ENCODE measurements at regions not wholly inside any gene's neighbourhood (a gene's known extent, or its start where the extent isn't known, plus 50 kb on each side); places are given as distances from the start of the nearest gene placed in this dataset.
"Not testable (repeated sequence)": the region's sequence is repeated elsewhere in the genome, so short reads cannot be mapped to it uniquely, and the experiment has no call there.

DNA sequence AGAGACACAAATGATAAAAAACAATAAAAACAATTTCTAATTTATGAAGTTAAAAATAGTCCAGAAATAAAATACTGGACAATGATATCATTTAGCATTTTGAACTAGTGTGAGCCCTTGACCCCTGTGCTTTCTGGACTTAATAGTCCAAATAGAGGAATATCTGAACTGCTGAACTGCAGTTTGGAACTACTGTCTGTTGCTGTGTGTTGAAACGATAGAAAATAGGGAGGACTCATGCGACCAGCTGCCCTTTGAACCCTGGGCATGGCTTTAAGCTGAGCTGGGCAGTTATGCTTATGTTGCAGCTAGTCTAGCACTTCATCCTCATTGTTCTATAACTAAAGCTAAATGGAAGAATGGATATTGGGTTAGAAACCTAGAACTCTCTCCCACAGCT lies 99.5 kb downstream of the FMR1NB start:
- in situ Hi-C loops (cut with MboI; ENCODE audit: low pct_unique_long_range_greater_than_20kb, low sequenced_read_pairs) = no loop called here
- DNase-seq = no peak

DNA sequence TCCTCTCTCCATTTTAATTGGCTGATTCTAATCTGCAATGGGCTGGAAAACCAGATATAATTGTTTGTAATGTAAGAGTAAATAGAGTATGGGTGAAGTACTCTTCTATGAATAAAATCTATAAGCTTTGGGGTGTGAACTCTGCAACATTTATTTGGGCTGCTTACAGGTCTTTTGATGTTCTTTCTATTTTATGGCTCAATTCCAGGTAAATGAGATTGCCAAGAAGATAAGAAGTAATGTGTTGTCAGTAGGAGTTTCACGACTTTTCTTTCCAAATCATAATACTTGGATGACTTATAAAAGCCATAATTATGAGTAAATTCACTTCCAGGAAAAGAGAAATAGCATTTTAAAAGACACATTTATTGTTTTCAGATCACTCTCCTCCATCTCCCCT lies 103.5 kb downstream of the FMR1NB start:
- in situ Hi-C loops (cut with MboI; ENCODE audit: low pct_unique_long_range_greater_than_20kb, low sequenced_read_pairs) = no loop called here
- no peak for DNase-seq

DNA sequence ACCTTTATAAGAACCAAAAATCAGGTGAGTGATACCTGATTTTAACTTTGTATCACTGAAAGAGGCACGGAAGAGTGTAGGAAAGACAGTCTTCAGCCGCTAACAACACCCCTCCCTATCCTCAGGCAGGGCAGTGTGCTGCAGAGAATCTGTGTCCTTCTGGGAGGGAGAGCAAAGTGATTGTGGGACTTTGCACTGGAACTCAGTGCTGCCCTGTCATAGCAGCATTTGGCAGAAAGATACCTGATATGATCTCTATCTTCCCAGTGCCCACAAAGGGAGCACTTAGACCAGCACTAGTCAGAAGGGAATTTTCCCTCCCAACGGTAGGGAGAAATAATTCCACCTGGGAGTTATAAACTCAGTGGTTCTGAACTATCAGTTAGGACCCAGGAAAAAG lies 139.0 kb downstream of the FMR1NB start:
- no peak for DNase-seq
- in situ Hi-C loops (cut with MboI; ENCODE audit: low pct_unique_long_range_greater_than_20kb, low sequenced_read_pairs) = no loop called here

DNA sequence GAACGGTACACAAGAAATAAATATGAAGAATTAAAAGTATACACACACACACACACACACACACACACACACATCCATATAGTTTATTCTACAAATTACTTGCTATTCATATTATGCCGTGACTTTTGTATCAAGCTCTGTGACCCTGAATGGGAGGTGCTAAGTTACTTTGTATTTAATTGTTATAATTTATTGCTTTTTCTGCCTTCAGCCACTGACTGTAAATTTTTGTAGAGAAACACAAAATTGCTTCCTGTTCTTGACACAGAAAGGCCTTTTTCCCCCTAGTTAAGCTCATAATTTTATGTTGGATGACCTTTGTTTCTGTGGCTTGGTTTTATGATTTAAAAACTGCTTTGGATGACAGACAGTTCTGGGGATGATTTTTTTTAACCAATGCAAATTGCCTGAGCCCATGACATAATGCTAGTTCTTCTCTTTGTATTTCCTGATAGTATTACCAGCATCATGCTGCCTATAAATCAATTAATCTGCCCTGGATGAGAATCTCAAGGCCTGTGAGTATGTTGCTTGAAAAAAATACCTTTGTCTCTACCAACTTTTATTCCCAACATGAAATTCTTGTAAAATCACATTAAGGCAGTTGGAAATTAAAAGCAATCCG lies 140.0 kb downstream of the FMR1NB start:
- no peak for DNase-seq
- in situ Hi-C loops (cut with MboI; ENCODE audit: low pct_unique_long_range_greater_than_20kb, low sequenced_read_pairs) = no loop called here

DNA sequence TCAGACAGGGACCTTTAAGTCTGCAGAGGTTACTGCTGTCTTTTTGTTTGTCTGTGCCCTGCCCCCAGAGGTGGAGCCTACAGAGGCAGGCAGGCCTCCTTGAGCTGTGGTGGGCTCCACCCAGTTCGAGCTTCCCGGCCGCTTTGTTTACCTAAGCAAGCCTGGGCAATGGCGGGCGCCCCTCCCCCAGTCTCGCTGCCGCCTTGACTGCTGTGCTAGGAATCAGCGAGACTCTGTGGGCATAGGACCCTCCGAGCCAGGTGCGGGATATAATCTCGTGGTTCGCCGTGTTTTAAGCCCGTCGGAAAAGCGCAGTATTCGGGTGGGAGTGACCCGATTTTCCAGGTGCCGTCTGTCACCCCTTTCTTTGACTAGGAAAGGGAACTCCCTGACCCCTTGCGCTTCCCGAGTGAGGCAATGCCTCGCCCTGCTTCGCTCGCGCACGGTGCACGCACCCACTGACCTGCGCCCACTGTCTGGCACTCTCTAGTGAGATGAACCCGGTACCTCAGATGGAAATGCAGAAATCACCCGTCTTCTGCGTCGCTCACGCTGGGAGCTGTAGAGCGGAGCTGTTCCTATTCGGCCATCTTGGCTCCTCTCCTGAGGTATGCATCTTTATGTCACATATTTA lies 147.9 kb downstream of the FMR1NB start:
- DNase-seq; in situ Hi-C loops (cut with MboI; ENCODE audit: low pct_unique_long_range_greater_than_20kb, low sequenced_read_pairs): not testable (repeated sequence)

DNA sequence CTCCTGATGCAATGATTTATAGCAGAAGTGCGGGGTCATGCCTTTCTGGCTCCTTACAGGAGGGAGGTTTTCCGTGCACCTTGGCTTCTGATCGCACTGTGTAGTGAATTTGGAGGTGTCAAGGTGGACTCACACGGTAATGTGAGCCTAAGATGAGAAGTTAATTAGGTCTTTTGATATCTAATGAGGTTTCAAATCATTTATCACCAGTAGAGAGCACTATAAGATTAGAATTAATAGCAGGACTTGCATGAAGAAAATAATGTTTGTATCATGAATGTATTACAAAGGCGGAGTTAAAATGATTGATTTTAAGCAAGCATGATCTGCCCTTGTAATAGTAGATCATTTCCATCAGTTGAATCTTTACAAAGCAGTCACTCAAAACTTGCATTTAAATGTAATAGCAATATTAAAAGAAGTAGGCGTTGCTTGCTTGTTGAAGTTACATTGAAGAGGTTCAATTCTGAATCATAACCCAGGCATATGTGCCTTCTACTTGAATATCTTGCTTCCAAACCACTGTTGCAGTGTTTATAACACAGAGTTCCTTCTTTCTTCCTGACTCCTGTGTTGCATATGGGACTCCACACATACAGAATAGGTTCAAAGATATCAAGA lies 152.1 kb downstream of the FMR1NB start:
- peak; percentile 21 for DNase-seq
- in situ Hi-C loops (cut with MboI; ENCODE audit: low pct_unique_long_range_greater_than_20kb, low sequenced_read_pairs) = no loop called here

DNA sequence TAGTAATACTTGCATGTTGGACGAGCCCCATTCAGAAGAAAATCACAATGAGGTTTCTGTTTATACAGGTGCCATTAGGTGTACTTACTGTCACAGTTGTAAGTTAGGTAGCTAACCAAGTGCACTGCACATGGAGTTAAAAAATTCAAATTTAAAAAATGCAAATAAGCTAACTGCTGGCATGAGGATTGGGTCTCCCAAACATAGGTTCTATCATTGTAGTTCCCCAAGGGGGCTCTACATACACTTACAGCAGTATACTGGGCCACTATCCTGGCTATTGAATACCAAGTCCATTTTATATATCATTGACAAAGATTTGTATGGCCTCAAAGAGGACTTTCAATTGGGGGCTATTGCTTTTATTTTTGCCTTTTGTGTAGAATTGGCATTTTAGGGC lies 153.4 kb downstream of the FMR1NB start:
- no peak for DNase-seq
- in situ Hi-C loops (cut with MboI; ENCODE audit: low pct_unique_long_range_greater_than_20kb, low sequenced_read_pairs) = no loop called here

DNA sequence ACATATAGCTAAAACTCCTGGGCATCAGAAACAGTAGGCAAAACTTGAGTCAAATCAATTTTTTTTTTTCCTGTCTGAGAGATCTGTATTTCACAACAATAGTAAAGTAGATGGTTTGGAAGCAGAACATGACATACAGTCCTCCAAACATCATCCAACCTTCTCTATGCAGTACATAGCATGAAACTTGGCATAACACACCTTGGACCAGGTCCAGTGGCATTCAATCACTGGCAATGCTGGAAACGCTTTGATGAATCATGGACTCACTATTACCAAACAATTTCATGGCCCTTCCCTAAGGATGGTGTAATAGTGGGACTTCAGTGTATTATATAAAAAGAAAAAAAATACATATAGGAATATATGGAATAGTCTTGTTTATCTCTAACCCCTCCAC lies 154.6 kb downstream of the FMR1NB start:
- no peak for DNase-seq
- in situ Hi-C loops (cut with MboI; ENCODE audit: low pct_unique_long_range_greater_than_20kb, low sequenced_read_pairs) = no loop called here

DNA sequence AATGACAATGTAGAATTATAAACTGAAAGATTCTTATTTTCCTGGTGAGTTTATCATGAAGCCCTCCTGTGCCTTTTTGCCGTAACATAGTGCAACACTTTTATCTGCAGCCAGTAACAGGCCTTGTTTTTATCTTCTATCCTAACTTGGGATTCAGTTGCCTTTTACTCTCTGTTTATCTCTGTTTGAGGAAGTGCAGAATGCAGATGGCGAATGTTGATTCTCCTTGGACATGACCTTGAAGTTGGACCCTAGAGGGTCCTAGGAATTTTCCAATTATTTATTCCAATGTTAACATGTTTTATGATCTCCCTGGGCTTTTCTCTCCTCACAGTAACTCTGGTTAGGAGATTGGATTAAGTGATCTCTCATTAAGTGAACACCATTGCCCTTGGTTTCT lies 165.0 kb downstream of the FMR1NB start:
- in situ Hi-C loops (cut with MboI; ENCODE audit: low pct_unique_long_range_greater_than_20kb, low sequenced_read_pairs) = no loop called here
- no peak for DNase-seq

DNA sequence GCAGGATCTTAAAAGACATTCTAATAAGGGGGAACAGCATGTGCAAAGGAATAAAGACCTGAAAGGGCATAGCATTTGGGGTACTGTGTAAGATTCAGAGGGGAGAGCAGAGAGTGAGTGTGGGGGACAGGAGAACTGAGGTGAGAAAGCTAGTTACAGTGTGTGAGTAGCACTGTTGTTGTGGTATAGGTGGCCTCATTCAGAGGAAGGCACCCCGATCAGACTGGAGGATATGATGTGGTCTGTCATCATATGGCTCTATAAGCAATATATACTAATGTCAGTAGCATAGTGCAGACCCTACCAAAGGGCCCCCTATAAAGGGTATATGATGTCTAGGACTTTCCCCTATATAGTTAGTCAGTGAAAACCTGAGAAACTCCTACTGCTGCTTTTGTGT lies 175.8 kb downstream of the FMR1NB start:
- DNase-seq = no peak
- in situ Hi-C loops (cut with MboI; ENCODE audit: low pct_unique_long_range_greater_than_20kb, low sequenced_read_pairs) = no loop called here

DNA sequence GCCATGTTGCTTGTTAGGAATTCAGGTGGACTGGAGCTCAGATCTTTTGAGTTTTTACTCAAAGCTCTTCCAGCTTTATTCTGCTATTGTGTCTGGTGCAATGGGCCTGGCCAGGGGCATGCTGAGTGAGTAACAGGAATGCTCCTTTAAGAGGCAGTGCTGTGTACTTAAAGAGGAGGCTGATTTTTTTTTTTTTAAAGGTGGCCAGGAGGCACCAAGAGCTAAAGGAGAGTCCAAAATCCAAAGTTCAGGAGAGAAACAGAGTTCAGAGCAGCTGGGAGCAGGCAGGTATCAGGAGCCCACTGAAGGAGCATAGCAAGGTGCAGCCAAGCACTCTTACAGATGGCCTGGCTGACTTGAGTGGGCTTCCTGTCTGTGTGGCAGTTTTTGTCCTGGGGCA lies 178.7 kb downstream of the FMR1NB start:
- DNase-seq = no peak
- in situ Hi-C loops (cut with MboI; ENCODE audit: low pct_unique_long_range_greater_than_20kb, low sequenced_read_pairs) = no loop called here

DNA sequence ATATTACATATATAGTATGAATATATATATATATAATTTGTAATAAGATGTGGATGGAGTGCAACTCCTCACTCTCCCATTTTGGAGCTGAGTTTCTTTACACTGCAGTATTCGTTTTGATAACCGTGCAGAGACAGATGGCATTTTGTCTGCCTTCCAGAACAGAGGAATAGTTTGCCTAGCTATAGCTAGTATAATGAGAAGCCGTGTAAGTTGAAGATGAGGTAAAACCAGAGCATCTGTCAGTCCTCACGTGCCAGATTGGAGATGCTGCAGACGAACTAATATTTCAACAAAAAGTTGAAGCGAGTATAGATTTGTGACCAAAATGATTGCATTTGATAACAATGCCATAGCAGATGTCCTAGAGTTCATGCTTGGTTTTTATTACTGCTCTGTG lies 180.6 kb downstream of the FMR1NB start:
- in situ Hi-C loops (cut with MboI; ENCODE audit: low pct_unique_long_range_greater_than_20kb, low sequenced_read_pairs) = no loop called here
- no peak for DNase-seq

DNA sequence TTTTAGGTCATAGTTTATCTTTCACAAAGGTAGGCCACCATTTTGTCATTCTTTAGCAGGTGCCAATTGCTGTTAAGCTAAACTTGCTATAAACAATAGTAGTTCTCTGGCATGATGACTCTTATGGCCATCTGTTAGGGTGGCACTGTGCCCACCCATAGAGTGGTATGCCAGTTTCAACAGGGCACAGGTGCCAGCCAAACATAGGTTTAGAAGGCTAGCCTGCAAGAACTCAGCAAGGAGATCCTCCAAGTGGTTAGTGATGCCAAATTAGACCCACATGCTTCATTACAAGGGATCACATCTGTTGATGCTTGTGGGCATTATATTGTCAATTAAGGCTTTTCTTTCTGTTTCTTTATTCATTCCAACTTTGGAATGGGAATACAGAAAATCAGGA lies 204.5 kb downstream of the FMR1NB start:
- DNase-seq = no peak

DNA sequence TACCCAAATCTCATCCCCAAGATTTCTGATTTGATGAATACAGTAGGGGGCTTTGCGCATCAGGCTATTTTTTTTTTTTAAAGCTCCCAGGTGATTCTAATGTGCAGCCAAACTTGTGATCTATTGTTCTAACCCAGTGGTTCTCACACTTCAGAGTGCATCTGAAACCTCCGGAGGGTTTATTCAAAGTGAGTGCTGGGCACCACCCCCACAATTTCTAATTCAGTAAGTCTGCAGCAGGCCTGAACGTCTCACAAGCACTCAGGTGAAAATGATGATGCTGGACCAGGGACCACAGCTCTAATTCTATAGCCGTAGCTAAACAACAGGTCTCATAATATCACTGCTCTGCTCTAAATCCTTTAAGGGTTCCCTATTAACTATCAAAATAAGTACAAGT lies 211.4 kb downstream of the FMR1NB start:
- no peak for DNase-seq
- in situ Hi-C loops (cut with MboI; ENCODE audit: low pct_unique_long_range_greater_than_20kb, low sequenced_read_pairs) = no loop called here

More for the DNA sequence above, 204.5 kb downstream of the FMR1NB start:
- in situ Hi-C loops (cut with MboI; ENCODE audit: low pct_unique_long_range_greater_than_20kb, low sequenced_read_pairs) = no loop called here

DNA sequence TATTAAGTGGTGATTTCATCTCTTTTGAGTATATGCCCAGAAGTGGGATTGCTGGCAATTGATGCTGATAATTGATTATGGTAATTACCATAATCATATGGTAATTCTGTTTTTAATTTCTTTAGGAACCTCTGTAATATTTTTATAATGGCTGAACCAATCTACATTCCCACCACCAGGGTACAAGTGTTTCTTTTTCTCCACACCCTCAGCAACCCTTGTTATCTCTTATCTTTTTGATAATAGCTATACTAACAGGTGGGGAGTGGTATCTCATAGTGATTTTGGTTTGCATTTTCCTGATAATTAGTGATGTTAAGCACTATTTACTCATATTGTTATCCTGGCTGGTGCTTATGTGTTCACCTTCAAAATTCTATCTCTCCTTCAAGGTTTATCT lies 212.6 kb downstream of the FMR1NB start:
- no peak for DNase-seq
- in situ Hi-C loops (cut with MboI; ENCODE audit: low pct_unique_long_range_greater_than_20kb, low sequenced_read_pairs) = no loop called here

DNA sequence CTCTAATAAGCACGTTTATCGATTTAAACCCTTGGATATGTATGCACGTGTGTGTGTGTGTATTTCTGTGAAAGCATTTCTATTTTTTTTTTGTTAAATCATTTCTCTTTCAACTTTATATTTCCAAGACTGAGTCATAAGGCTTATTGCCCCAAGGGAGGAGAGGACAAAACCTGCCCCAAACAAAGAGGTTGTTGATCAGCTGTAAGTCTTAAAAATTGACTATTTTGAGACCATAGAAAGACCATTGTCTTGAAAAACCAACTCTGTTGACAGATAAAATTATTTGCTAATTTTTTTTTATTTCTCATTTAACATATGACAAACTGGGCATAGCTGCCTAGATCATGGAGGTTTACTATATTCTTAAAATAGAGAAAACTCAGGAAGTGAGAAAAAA lies 222.4 kb downstream of the FMR1NB start:
- in situ Hi-C loops (cut with MboI; ENCODE audit: low pct_unique_long_range_greater_than_20kb, low sequenced_read_pairs) = no loop called here
- no peak for DNase-seq

DNA sequence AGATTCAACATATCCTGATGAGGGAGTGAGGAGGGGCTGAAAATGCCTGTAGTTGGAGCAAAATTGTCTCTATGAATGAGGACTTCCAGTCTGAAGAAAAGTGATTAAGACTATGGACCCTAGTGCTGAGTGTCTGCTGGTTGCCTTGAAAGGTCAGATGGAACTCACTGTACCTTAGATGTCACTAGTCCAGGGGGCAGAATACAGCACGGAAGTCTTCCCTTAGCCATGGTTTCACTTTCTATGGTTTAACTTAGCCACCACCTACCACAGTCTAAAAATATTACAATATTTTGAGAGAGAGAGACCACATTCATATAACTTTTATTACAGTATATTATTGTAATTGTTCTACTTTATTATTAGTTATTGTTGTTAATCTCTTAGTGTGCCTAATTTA lies 223.1 kb downstream of the FMR1NB start:
- DNase-seq = no peak
- in situ Hi-C loops (cut with MboI; ENCODE audit: low pct_unique_long_range_greater_than_20kb, low sequenced_read_pairs) = no loop called here

DNA sequence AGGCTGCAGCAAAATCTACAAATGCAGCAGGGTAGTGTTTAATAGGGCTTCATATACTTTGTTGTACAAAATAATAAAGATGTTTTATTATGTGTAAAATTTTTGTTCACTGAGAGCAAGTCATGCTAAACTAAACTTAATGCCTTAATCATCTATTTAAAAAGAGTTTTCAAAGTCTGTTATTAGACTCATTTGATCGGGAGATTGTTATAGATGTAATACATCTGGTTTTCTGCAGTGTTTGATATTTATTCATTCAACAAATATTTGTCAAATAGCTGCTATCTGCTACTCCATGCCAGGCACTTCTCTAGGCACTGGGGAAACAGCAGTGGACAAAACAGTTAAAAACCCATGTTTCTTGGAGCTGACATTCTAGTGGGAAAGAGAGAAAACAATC lies 233.6 kb downstream of the FMR1NB start:
- in situ Hi-C loops (cut with MboI; ENCODE audit: low pct_unique_long_range_greater_than_20kb, low sequenced_read_pairs) = no loop called here
- no peak for DNase-seq

DNA sequence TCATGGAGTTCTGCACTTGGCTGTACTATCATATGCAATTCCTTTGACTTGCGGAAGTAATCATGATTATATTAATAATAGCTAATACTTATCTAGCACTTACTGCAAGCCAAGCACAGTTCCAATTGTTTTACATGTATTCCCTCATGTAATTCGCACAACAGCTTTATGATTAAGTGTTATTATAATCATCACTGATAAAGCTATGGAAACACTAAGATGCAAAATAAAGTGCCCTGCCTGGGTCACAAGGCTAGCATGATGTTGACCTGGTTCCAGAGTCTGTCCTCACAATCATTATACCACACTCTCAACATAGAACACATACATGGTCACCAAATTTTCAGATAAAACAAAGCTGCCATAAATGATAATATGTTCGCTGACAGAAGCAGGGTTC lies 234.6 kb downstream of the FMR1NB start:
- DNase-seq = no peak
- in situ Hi-C loops (cut with MboI; ENCODE audit: low pct_unique_long_range_greater_than_20kb, low sequenced_read_pairs) = no loop called here

DNA sequence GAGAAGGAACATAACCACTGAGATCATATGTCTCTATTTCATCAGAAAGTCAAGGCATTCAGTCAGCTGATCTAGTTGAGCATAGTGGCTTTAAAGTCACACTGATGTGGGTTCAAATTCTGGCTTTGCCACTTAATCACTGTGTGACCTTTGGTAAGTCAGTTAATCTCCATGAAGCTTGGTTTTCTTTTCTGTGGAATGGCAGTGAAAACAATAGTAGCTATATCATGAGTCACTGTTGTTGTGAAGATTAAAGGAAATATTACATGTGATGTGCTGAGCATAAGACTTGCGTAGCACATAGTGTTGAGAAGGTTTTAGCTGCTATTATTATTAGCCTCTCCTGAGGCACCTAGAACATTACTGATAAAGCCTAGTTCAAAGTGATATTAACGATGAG lies 242.2 kb downstream of the FMR1NB start:
- in situ Hi-C loops (cut with MboI; ENCODE audit: low pct_unique_long_range_greater_than_20kb, low sequenced_read_pairs) = no loop called here
- DNase-seq = no peak

DNA sequence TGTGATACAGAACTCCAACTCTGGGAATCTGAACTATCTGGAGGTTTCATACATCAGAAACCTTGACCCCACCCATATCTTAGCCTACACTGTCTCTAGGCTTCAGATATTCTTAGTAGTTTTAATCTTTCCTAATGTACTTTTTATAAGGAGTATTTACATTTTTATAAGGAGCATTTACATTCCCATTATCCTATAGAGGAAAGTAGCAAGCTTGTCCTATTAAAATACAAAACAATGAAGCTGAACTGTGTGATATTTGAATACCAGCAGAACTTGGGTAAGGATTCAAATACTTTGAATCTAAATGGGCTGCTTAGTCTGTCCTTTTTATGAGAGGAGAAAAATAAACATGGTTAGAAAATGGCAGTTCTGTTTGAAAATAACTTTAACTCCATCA lies 247.4 kb downstream of the FMR1NB start:
- DNase-seq = no peak
- in situ Hi-C loops (cut with MboI; ENCODE audit: low pct_unique_long_range_greater_than_20kb, low sequenced_read_pairs) = no loop called here
